ENCODE measurements at regions not wholly inside any gene's neighbourhood (a gene's known extent, or its start where the extent isn't known, plus 50 kb on each side); places are given as distances from the start of the nearest gene placed in this dataset.

- TF ChIP-seq CTCF (IDR thresholded peaks at IDR 0.05), result no peak
- no peak for TF ChIP-seq POLR2A (IDR thresholded peaks at IDR 0.05)
- TF ChIP-seq EP300 (IDR thresholded peaks at IDR 0.05), result no peak
Observed at GRCh38 chr2:150168595-150169236, 318.8 kb downstream of the RND3 start.
